ENCODE measurements at regions not wholly inside any gene's neighbourhood (a gene's known extent, or its start where the extent isn't known, plus 50 kb on each side); places are given as distances from the start of the nearest gene placed in this dataset.

- no peaks in the 10 kb centered on the region for H3K9me2 ChIP-seq (ENCODE audit: insufficient read depth, low read length)
- TF ChIP-seq EZH2phosphoT487 (IDR thresholded peaks at IDR 0.05; ENCODE audit: borderline replicate concordance, low read depth, low read length) (no peak), CTCF (conservative IDR thresholded peaks at IDR 0.05; ENCODE audit: low read length) (no peak)
- no peaks in the 10 kb centered on the region for H3K4me1 ChIP-seq (ENCODE audit: insufficient read depth, low read length, poor library complexity, severe bottlenecking)
- H3K79me2 ChIP-seq (ENCODE audit: insufficient read depth, low read depth, low read length) = no peaks in the 10 kb centered on the region
- no peak overlapping the region for H3K27ac ChIP-seq (ENCODE audit: low read depth, low read length, poor library complexity, severe bottlenecking)
- ChIA-PET POLR2A (no interaction called here), CTCF (ENCODE audit: unreplicated experiment) (no interaction called here)
- DNase-seq (ENCODE audit: low spot score) = no peak
- no peaks in the 10 kb centered on the region for H3K36me3 ChIP-seq (ENCODE audit: insufficient read depth, low read length)
- no peak overlapping the region for H3K4me3 ChIP-seq (ENCODE audit: low read depth, low read length, poor library complexity, severe bottlenecking)
- H3K9me3 ChIP-seq (ENCODE audit: low read length) = no peaks in the 10 kb centered on the region
- H3K4me2 ChIP-seq (ENCODE audit: low read length) = no peak overlapping the region
- BruUV-seq (replicated peaks) = no TSS peak
- intact Hi-C loops (cut with micrococcal nuclease; ENCODE audit: unreplicated experiment) = no loop called here
- no peaks in the 10 kb centered on the region for H4K20me1 ChIP-seq (ENCODE audit: insufficient read depth, low read length)
- H2AFZ ChIP-seq (ENCODE audit: low read length) = no peak overlapping the region
These were observed 894.0 kb downstream of the KCNT2 start for GRCh38 chr1:195714248-195714647.

GRCh38 chr1:195709821-195710220 is 898.4 kb downstream of the KCNT2 start:
- Histone ChIP-seq H3K9me3 (ENCODE audit: low read length) (no peaks in the 10 kb centered on the region), H4K20me1 (ENCODE audit: insufficient read depth, low read length) (no peaks in the 10 kb centered on the region), H3K4me2 (ENCODE audit: low read length) (no peak overlapping the region), H3K9me2 (ENCODE audit: insufficient read depth, low read length) (no peaks in the 10 kb centered on the region), H3K27ac (ENCODE audit: low read depth, low read length, poor library complexity, severe bottlenecking) (no peak overlapping the region), H3K79me2 (ENCODE audit: insufficient read depth, low read depth, low read length) (no peaks in the 10 kb centered on the region), H3K36me3 (ENCODE audit: insufficient read depth, low read length) (no peaks in the 10 kb centered on the region), H3K4me3 (ENCODE audit: low read depth, low read length, poor library complexity, severe bottlenecking) (no peak overlapping the region), H2AFZ (ENCODE audit: low read length) (no peak overlapping the region), H3K4me1 (ENCODE audit: insufficient read depth, low read length, poor library complexity, severe bottlenecking) (no peaks in the 10 kb centered on the region)
- ChIA-PET POLR2A (no interaction called here), CTCF (ENCODE audit: unreplicated experiment) (no interaction called here)
- intact Hi-C loops (cut with micrococcal nuclease; ENCODE audit: unreplicated experiment) = no loop called here
- no peak for DNase-seq (ENCODE audit: low spot score)
- TF ChIP-seq CTCF (conservative IDR thresholded peaks at IDR 0.05; ENCODE audit: low read length) = no peak
- no peak for TF ChIP-seq EZH2phosphoT487 (IDR thresholded peaks at IDR 0.05; ENCODE audit: borderline replicate concordance, low read depth, low read length)
- no TSS peak for BruUV-seq (replicated peaks)

GRCh38 chr1:195704028-195704427 is 904.2 kb downstream of the KCNT2 start:
- no peak overlapping the region for H3K27ac ChIP-seq (ENCODE audit: low read depth, low read length, poor library complexity, severe bottlenecking)
- no TSS peak for BruUV-seq (replicated peaks)
- intact Hi-C loops (cut with micrococcal nuclease; ENCODE audit: unreplicated experiment) = no loop called here
- POLR2A ChIA-PET = no interaction called here
- no peaks in the 10 kb centered on the region for H3K36me3 ChIP-seq (ENCODE audit: insufficient read depth, low read length)
- CTCF ChIA-PET (ENCODE audit: unreplicated experiment) = no interaction called here
- no peak overlapping the region for H2AFZ ChIP-seq (ENCODE audit: low read length)
- no peak overlapping the region for H3K4me3 ChIP-seq (ENCODE audit: low read depth, low read length, poor library complexity, severe bottlenecking)
- H3K4me2 ChIP-seq (ENCODE audit: low read length) = no peak overlapping the region
- no peaks in the 10 kb centered on the region for H3K79me2 ChIP-seq (ENCODE audit: insufficient read depth, low read depth, low read length)
- no peaks in the 10 kb centered on the region for H4K20me1 ChIP-seq (ENCODE audit: insufficient read depth, low read length)
- DNase-seq (ENCODE audit: low spot score) = no peak
- H3K9me2 ChIP-seq (ENCODE audit: insufficient read depth, low read length) = no peaks in the 10 kb centered on the region
- H3K9me3 ChIP-seq (ENCODE audit: low read length) = no peaks in the 10 kb centered on the region
- H3K4me1 ChIP-seq (ENCODE audit: insufficient read depth, low read length, poor library complexity, severe bottlenecking) = no peaks in the 10 kb centered on the region
- TF ChIP-seq EZH2phosphoT487 (IDR thresholded peaks at IDR 0.05; ENCODE audit: borderline replicate concordance, low read depth, low read length) = no peak
- no peak for TF ChIP-seq CTCF (conservative IDR thresholded peaks at IDR 0.05; ENCODE audit: low read length)
